ENCODE measurements at regions not wholly inside any gene's neighbourhood (a gene's known extent, or its start where the extent isn't known, plus 50 kb on each side); places are given as distances from the start of the nearest gene placed in this dataset.

DNA sequence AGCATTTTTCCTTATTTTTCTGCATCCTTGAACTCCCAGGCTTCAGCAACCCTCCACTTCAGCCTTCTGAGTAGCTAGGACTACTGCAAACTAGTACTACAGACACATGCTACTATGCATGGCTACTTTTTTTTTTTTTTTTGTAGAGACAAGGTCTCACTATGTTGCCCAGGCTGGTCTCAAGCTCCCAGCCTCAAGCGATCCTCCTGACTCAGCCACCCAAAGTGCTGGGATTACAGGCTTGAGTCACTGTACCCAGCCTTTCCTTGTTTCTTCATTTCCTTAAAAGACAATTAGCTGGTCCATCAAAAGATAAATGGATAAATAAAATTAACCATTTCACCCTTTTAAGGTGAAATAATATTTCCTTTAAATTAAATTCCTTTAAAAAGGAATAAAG lies 205.8 kb downstream of the SPTSSA start:
- TF ChIP-seq, protein P1, sequence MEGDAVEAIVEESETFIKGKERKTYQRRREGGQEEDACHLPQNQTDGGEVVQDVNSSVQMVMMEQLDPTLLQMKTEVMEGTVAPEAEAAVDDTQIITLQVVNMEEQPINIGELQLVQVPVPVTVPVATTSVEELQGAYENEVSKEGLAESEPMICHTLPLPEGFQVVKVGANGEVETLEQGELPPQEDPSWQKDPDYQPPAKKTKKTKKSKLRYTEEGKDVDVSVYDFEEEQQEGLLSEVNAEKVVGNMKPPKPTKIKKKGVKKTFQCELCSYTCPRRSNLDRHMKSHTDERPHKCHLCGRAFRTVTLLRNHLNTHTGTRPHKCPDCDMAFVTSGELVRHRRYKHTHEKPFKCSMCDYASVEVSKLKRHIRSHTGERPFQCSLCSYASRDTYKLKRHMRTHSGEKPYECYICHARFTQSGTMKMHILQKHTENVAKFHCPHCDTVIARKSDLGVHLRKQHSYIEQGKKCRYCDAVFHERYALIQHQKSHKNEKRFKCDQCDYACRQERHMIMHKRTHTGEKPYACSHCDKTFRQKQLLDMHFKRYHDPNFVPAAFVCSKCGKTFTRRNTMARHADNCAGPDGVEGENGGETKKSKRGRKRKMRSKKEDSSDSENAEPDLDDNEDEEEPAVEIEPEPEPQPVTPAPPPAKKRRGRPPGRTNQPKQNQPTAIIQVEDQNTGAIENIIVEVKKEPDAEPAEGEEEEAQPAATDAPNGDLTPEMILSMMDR (IDR thresholded peaks at IDR 0.05) = no peak
- TF ChIP-seq POLR2A (IDR thresholded peaks at IDR 0.05) = no peak

All from Peyer's patch (tissue), 4 donors.